SK-N-SH (cell line): ENCODE measurements at regions not wholly inside any gene's neighbourhood (a gene's known extent, or its start where the extent isn't known, plus 50 kb on each side); places are given as distances from the start of the nearest gene placed in this dataset.

ENCODE experiments used
- CTCF ChIA-PET: fragments of 300-600, 350-600 bp; formaldehyde crosslinking; extraction: SDS; loops from one replicate; lab custom pipeline; 2021; lab: Yijun Ruan, JAX
- POLR2A ChIA-PET: fragments of 350-600 bp; sonication (Branson Sonifier 250); formaldehyde crosslinking; extraction: SDS; loops from one replicate; lab custom pipeline; 2020; ENCODE audit warnings: antibody characterized with exemption, inconsistent platforms; lab: Yijun Ruan, JAX
- DNase-seq: peaks from one replicate; pipeline ENCODE4 v3.0.0; 2012
- H2AFZ ChIP-seq: fragments of 200-600 bp; sonication (generic); 2 replicates; pipeline ENCODE4 v1.8.1; 2016; ENCODE audit warnings: antibody characterized with exemption, mild to moderate bottlenecking, low read depth
- H3F3A ChIP-seq: fragments of 200-600 bp; sonication (generic); replicated peaks from 2 replicates; pipeline ENCODE3; 2016; ENCODE audit warnings: antibody characterized with exemption, mild to moderate bottlenecking; ENCODE audit not compliant: insufficient read depth
- H3K27ac ChIP-seq, 2 experiments: fragments of 200-500 bp in 1 of 2; fragments of 200-600 bp in 1 of 2; sonication (Bioruptor generic) in 1 of 2; sonication (generic), shearing (Covaris generic) in 1 of 2; 2 replicates each; pipeline versions ENCODE4 v1.5.1 to v1.6.1; 2014 to 2016; ENCODE audit warnings: low read depth in 2 of 2, inconsistent platforms in 1 of 2, low read length in 1 of 2, mild to moderate bottlenecking in 1 of 2, mixed read lengths in 1 of 2
- H3K27me3 ChIP-seq: fragments of 200-600 bp; sonication (generic), shearing (Covaris generic); 2 replicates; pipeline ENCODE4 v1.6.1; 2016; ENCODE audit warnings: mixed run types; ENCODE audit not compliant: insufficient read depth
- H3K36me3 ChIP-seq, 2 experiments: fragments of 200-500 bp in 1 of 2; fragments of 200-600 bp in 1 of 2; sonication (Bioruptor generic) in 1 of 2; sonication (generic) in 1 of 2; replicated peaks in 1 of 2; 2 replicates each; pipeline versions ENCODE3 to v1.5.1; 2014 to 2016; ENCODE audit warnings: low read length in 1 of 2, mild to moderate bottlenecking in 1 of 2; ENCODE audit not compliant: insufficient read depth in 2 of 2, control insufficient read depth in 1 of 2
- H3K4me1 ChIP-seq, 2 experiments: fragments of 200-500 bp in 1 of 2; fragments of 200-600 bp in 1 of 2; sonication (Bioruptor generic) in 1 of 2; sonication (generic), shearing (Covaris generic) in 1 of 2; 2 replicates each; pipeline versions ENCODE4 v1.5.1 to v1.6.1; 2014 to 2016; ENCODE audit warnings: low read depth in 1 of 2, low read length in 1 of 2, mixed run types in 1 of 2; ENCODE audit not compliant: insufficient read depth in 2 of 2, control insufficient read depth in 1 of 2
- H3K4me2 ChIP-seq: fragments of 200-600 bp; sonication (generic), shearing (Covaris generic); 2 replicates; pipeline ENCODE4 v1.6.1; 2017; ENCODE audit warnings: mixed run types
- H3K4me3 ChIP-seq, 2 experiments: fragments of 200-500 bp in 1 of 2; fragments of 200-600 bp in 1 of 2; sonication (Bioruptor generic) in 1 of 2; sonication (generic), shearing (Covaris generic) in 1 of 2; 2 replicates each; pipeline versions ENCODE4 v1.5.1 to v1.8.1; 2014 to 2016; ENCODE audit warnings: low read depth in 2 of 2, inconsistent platforms in 1 of 2, low read length in 1 of 2, mild to moderate bottlenecking in 1 of 2, mixed read lengths in 1 of 2, moderate library complexity in 1 of 2
- H3K79me2 ChIP-seq: fragments of 200-600 bp; sonication (generic); 2 replicates; pipeline ENCODE4 v1.8.1; 2017; ENCODE audit warnings: mild to moderate bottlenecking; ENCODE audit not compliant: insufficient read depth
- H3K9ac ChIP-seq: fragments of 200-600 bp; sonication (generic); 2 replicates; pipeline ENCODE4 v1.6.1; 2017; ENCODE audit warnings: mixed run types
- H3K9me2 ChIP-seq: fragments of 200-600 bp; sonication (generic); 2 replicates; pipeline ENCODE4 v1.6.1; 2017; ENCODE audit warnings: mixed run types
- H3K9me3 ChIP-seq: fragments of 200-600 bp; sonication (generic); 2 replicates; pipeline ENCODE4 v1.6.1; 2017; ENCODE audit warnings: mixed run types, mild to moderate bottlenecking, moderate library complexity
- H4K20me1 ChIP-seq: fragments of 200-600 bp; sonication (generic); 2 replicates; pipeline ENCODE4 v1.6.1; 2017; ENCODE audit warnings: mild to moderate bottlenecking, mixed run types; ENCODE audit not compliant: insufficient read depth
- ELF1 ChIP-seq: IDR thresholded peaks from 2 replicates; pipeline ENCODE4 v1.4.0; 2012
- EP300 ChIP-seq, 2 experiments: IDR thresholded peaks; 2 replicates each; pipeline versions ENCODE4 v1.4.0 to v1.6.1; 2012; ENCODE audit warnings: borderline replicate concordance in 1 of 2, low read depth in 1 of 2, low read length in 1 of 2
- FOSL2 ChIP-seq: IDR thresholded peaks from 2 replicates; pipeline ENCODE4 v1.4.0; 2012; ENCODE audit warnings: low read depth, mild to moderate bottlenecking, moderate library complexity, borderline replicate concordance
- FOXJ3 ChIP-seq: sonication (generic); formaldehyde crosslinking; IDR thresholded peaks from 2 replicates; pipeline ENCODE4 v1.5.1; 2020; ENCODE audit warnings: mild to moderate bottlenecking, missing genetic modification reagents
- FOXM1 ChIP-seq: IDR thresholded peaks from 2 replicates; pipeline ENCODE4 v1.4.0; 2012; ENCODE audit warnings: low read depth, mild to moderate bottlenecking
- GATA2 ChIP-seq: sonication (generic); formaldehyde crosslinking; IDR thresholded peaks from 2 replicates; pipeline ENCODE4 v1.5.0; 2020; ENCODE audit warnings: mild to moderate bottlenecking, missing genetic modification reagents
- JUND ChIP-seq: IDR thresholded peaks from 2 replicates; pipeline ENCODE4 v1.4.0; 2012
- MAX ChIP-seq: IDR thresholded peaks from 2 replicates; pipeline ENCODE4 v1.4.0; 2012; ENCODE audit warnings: low read depth
- NRF1 ChIP-seq: IDR thresholded peaks from 2 replicates; pipeline ENCODE4 v1.6.1; 2012; ENCODE audit warnings: low read depth, mild to moderate bottlenecking, low read length
- RAD21 ChIP-seq: IDR thresholded peaks from 2 replicates; pipeline ENCODE4 v1.6.1; 2012; ENCODE audit warnings: mild to moderate bottlenecking, low read length
- REST ChIP-seq: IDR thresholded peaks from 2 replicates; pipeline ENCODE4 v1.6.1; 2012; ENCODE audit warnings: mild to moderate bottlenecking, low read depth, low read length, moderate library complexity
- RFX5 ChIP-seq: IDR thresholded peaks from 2 replicates; pipeline ENCODE4 v1.6.1; 2012; ENCODE audit warnings: mild to moderate bottlenecking, improper control_type of control experiment, low read length
- TAF1 ChIP-seq: IDR thresholded peaks from 2 replicates; pipeline ENCODE4 v1.6.1; 2012; ENCODE audit warnings: low read depth, mild to moderate bottlenecking, low read length, moderate library complexity, borderline replicate concordance
- TCF12 ChIP-seq: IDR thresholded peaks from 2 replicates; pipeline ENCODE4 v1.4.0; 2012
- USF1 ChIP-seq: IDR thresholded peaks from 2 replicates; pipeline ENCODE4 v1.4.0; 2012; ENCODE audit warnings: low read depth, borderline replicate concordance
- YY1 ChIP-seq: IDR thresholded peaks from 2 replicates; pipeline ENCODE4 v1.4.0; 2012; ENCODE audit warnings: low read depth, mild to moderate bottlenecking
- ZBTB33 ChIP-seq: IDR thresholded peaks from 2 replicates; pipeline ENCODE4 v1.4.0; 2012; ENCODE audit warnings: low read depth, borderline replicate concordance

- no peaks in the 10 kb centered on the region for H3F3A ChIP-seq
- H4K20me1 ChIP-seq = no peaks in the 10 kb centered on the region
- H3K9ac ChIP-seq = no peak overlapping the region
- no peak overlapping the region for H3K4me2 ChIP-seq
- H3K27ac ChIP-seq = no peak overlapping the region
- ChIA-PET CTCF (no interaction called here), POLR2A (no interaction called here)
- TF ChIP-seq REST = no peak
- no peak for TF ChIP-seq RFX5
- no peak for TF ChIP-seq TCF12
- no peak for TF ChIP-seq FOXJ3
- no peak for TF ChIP-seq GATA2
- no peak for TF ChIP-seq FOSL2
- no peak for TF ChIP-seq RAD21
- no peak for TF ChIP-seq MAX
- no peak for TF ChIP-seq NRF1
- no peak for TF ChIP-seq EP300 (IDR thresholded peaks at IDR 0.05; ENCODE audit: borderline replicate concordance in 1 of 2, low read depth in 1 of 2, low read length in 1 of 2)
- no peak for TF ChIP-seq TAF1
- TF ChIP-seq ZBTB33 = no peak
- no peak for TF ChIP-seq ELF1
- TF ChIP-seq USF1 = no peak
- TF ChIP-seq JUND = no peak
- TF ChIP-seq YY1 = no peak
- no peak for TF ChIP-seq FOXM1
- H3K9me2 ChIP-seq = no peaks in the 10 kb centered on the region
- no peak overlapping the region for H2AFZ ChIP-seq
- DNase-seq = no peak
- H3K27me3 ChIP-seq = no peaks in the 10 kb centered on the region
- no peak overlapping the region for H3K4me3 ChIP-seq
- peaks cover 0 to 5% of the 10 kb centered on the region in 2 experiments for H3K36me3 ChIP-seq
- H3K4me1 ChIP-seq = no peaks in the 10 kb centered on the region; a peak in 1 of 4 replicates
- H3K9me3 ChIP-seq = no peaks in the 10 kb centered on the region
- no peaks in the 10 kb centered on the region for H3K79me2 ChIP-seq
These were observed 505.4 kb upstream of the FZD8 start for GRCh38 chr10:36147529-36147928.
